Lung microvascular endothelial cell (primary cell): ENCODE measurements at regions not wholly inside any gene's neighbourhood (a gene's known extent, or its start where the extent isn't known, plus 50 kb on each side); places are given as distances from the start of the nearest gene placed in this dataset.
A peak's percentile ranks its signal among the peaks of the same experiment; 100 is the strongest.

Experiments used
- DNase-seq, 2 donors: peaks; one replicate each; pipeline versions ENCODE4 v3.0.0 to v3.0.0-alpha.2; 2010; ENCODE audit warnings: low read depth in 2 of 2

DNA sequence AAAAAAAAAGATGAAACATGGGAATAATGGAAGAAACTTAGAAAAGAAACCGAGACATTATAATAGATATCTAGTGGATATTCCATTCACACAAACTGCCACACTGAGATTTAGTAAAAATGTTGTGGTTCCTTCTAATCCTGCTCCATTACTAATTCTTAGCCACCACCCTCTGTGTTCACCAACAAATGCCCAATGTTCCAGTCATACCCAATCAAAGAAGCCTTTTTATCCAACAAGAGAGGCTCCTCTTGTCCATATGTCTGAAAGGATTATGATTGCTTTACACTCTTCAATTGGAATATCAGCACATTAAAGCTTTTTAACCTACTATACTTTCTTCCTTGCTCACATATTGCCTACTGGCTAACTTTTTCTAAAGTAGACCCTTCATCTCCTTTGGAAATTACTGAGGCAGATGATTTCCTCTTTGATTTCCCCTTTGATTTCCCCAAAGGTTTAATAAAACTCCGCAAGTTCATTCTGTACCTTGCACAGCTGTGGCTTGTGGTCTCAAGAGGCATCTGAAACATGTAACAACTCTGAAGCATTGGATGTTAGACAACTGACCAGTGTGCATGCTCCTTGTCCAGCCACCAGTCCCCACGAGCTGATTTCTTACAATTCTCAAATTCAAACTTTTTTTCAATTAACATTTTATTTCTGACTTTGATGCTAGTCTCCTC lies 305.6 kb upstream of the LYPLAL1 start:
- DNase-seq, result no peak

DNA sequence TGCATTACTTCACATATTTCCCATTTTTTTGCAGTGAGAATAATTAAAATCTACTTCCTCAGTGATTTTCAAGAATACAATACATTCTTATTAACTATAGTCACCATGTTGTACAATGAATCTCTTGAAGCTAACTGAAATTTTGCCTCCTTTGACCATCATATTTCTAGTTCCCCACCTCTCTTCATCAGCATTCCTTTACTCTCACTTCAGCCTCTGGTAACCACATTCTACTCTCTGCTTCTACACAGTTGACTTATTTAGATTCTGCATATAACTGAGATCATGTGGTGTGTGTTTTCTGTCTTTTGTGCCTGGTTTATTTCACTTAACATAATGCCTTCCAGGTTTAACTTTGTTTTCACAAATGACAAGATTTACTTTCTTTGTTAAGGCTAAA lies 304.4 kb upstream of the LYPLAL1 start:
- no peak for DNase-seq

DNA sequence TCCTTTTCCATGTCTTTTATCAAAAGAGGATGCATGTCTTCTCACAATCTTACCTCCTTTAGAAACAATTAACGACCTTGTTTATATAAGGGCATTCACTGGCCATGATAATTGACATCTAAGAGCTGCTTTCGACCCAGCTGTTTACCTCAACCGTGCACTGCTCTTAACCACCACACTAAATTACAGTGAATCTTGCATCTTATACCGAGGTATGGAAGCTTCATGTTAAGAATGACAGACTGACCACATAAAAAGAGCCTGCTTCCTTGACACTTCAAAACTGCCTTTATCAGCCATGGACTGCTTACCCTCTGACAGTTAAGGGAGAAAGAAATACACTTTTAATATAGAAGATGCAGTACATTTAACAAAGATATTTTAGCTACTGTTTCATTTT lies 301.7 kb upstream of the LYPLAL1 start:
- no peak for DNase-seq

DNA sequence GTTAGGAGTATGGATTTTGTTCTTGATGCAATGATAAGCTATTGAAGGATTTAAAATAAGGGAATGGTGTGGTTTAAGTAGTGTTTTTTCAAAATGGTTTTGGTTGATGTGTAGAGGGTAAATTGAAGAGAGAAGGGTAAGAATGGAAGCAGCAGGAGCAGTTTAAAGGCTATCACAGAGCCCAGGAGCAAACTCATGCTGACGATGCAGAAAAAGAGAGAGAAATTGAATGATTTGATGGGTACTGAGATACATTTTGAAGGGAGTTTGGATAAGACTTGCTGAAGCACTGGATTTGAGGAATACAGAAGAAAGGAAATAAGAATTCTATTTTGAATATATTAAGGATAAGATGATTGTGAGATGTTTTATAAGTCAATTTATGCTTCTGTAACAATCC lies 300.8 kb upstream of the LYPLAL1 start:
- DNase-seq, result no peak

DNA sequence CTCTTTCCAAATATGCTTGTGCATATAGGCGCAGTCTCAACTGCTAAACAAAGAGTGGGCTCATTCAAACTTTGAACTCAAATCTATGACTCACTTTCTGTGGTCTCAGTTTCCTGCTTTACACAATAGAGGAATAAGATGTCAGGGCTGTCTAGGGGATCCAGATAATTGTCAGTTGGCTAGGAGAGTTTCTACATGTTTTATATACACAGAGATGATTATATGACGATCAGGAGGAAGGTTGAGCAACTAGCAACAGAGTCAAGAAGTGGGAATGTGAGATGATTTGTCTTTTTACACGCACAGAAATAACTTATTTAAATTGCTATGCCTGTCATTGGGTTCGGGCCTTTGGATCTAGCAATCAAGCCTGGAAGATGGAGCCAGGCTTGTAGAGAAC lies 299.4 kb upstream of the LYPLAL1 start:
- peak; percentile 50 to 97 for DNase-seq

DNA sequence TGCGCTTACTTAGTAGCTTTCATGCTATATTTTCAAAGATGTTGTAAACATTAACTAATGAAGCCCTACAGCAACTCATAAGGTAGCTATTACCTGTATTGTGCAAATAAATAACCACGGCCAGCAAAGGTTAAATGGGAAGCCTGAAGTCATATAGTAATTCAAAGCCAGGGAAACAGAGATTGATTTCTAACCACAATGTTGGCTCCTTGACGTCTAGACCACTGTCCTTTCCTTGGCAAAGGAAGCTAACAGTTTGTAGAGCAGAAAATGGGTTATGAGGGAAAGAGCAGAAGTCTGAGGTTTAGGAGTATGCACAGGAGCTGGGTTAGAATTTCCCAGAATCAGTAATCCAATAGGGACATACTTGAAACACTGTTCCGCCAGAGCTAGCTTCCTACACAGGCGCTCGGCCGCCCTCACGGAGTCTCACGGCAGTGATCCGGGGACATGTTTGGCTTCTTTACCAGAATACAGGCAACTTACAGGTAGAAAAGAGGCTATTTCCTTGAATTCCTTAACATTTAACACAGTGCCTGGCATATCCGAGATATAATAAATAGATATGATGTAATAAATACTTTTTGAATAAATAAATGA lies 298.8 kb upstream of the LYPLAL1 start:
- no peak for DNase-seq

DNA sequence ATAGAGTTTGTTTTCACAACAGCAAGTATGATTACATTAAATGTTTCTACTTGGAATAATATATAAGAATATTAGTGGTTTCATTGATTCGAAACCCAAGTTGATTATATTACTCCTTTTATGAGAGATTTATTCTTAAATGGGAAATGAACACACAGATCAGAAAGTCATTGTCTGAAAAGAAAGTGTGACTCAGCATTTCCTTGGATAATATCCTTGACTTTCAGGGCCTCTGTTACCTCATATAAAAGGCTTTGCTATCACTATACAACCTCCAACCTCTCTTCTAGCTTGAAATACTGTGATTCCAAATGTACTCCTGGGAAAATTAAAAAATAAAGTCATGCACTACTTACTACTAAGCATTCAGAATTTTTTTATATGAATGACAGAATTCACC lies 295.3 kb upstream of the LYPLAL1 start:
- peak; percentile 16 to 87 for DNase-seq

DNA sequence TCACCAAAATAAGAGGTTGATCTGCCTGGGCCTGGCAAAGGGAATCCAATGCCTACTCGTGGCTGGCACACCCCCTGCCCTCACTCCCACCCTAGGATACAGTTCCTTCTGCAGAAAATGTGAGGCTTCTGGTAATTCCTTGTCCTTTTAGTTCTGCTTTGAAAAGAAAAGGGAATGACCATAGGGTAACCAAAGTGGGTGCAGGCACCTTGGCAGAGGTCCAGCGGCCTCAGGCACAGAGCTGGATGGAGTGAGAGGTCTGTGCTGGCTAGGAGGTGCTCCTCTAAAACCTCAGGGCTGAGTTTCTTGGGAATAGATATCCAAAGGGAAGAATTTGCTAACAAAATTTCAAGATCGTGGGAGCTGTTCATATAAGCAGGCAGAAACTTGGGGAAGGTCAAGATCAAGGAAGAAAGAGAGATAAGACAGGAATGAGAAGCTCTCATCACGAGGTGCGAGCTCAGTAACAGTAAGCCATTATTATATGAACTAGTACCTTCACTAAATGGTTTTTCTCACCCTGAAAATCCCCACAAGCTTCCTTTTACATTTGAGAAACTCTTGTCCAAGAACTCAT lies 293.1 kb upstream of the LYPLAL1 start:
- no peak for DNase-seq

DNA sequence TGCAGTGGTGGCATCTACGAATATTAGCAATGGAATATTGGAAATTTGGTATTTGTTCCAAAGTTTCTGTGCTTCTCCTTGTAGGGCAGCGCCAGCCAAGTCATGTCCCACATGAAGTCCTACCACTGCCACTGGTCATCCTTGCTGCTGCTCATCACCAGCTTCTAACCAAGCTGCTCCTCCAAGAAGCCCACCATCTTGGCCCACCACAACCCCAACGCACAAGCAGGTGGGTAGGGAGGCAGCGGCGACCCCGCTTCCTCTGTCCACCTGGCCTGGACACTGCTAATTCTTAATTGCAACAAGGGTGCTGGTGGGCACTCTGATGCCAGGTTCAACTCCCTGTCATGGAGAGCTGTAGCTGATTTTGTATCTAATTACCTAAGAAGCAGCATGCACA lies 291.2 kb upstream of the LYPLAL1 start:
- no peak for DNase-seq

DNA sequence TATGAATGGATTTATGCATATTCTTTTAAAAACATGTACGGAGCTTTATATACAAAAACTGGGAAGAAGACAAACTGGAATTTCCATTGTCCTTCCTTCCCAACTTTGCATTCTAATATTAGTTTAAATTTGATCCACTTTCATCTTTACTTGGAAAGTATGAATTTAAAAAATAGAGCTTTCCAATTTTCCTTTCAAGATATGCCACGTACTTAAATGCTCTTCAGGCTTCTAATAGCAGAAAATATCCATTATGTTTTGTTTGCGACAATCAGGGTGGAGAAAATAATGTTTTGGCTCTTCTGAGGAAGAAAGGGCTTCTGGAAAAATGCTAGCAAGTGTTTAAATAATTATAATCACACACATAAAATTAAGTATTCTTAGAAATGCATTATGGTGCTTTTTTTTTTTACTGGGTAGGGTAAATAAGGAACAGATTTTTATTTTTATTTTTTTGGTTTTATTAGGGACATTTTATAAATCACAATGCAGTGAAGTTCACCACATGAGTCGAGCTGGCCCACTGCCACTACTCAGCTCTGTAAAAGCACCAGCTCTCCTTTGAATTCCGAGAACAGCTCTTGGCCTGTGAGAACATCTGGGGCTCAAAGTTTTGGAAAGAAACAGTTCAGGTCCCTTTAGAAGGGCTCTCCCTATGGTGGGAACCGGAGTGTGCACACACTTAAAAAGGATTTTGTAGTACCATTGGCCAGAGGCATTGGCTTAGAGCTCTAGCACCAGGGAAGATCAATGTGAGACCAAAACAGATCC lies 287.4 kb upstream of the LYPLAL1 start:
- DNase-seq, result peak; percentile 34 to 36

DNA sequence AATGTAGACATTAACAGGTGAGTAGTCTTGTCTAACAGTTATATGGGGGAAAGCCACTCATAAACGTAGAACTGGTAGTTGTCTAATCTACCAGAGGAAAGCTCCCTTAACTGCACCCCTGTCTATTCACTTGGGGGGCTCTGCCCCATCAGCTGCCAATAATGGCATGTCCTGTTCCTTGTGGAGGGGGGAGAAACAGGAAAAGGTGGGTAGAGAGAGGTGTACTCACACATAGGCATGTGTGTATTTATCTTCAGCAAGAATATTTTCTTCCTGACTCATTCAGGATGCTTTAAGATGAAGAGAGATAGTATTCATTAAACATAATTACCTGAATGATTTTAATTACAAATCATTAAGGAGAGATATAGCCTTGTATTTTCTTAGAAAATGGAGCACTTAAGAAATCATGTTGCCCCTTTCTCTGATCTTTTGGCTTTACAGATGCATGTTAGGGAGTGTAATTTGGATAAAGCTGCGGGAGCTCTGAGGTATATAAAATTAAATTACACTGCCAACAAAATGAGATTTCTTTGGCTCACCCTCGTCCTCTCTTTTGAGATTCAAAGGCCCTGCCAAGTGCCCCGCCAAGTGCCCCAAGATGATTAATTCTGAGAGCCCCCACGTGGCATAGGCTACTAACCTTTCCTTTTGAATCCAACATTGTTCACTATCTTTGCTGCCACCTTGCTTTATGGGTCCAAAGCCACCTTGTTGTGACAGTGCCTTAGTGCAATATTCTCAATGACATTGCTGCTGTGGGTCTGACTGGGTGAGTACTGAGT lies 286.3 kb upstream of the LYPLAL1 start:
- no peak for DNase-seq

DNA sequence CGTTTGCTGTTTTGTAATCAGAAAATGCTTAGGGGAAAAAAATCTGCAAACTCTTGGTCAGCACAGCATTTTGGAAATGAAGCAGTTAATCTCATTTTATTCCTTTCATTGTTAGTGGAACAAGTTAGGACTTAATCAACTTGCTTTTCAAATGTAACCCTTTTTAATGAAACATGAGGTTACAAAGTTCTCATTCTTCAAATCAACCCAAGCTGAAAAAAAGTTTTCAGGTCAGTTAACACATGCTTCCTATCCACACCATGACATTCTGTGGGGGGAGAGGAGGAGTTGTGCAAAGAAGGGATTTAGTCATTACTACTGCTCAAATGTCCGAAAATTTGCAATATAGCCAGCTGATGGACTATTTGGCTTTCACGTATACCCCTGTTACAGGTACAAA lies 283.2 kb upstream of the LYPLAL1 start:
- peak in 1 of 2 donors; percentile 16 for DNase-seq

DNA sequence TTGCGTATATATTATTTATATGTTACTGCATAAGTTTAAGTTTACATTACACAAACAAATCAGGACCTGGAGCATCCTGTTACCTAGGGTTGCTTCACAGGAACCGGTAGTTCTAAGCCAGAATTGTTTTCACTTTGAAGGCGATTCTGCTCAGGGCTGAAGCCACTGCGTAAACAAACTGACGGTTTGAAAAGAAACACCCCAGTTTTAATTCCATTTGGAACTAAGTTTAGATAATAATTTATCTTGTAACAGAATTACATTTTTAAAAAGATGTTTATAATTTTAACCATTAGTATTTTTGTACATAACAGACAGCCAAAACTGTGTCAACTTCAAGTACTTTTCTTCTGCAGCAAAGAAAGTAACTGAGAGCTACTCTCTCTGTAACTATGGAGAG lies 282.1 kb upstream of the LYPLAL1 start:
- DNase-seq, result no peak

DNA sequence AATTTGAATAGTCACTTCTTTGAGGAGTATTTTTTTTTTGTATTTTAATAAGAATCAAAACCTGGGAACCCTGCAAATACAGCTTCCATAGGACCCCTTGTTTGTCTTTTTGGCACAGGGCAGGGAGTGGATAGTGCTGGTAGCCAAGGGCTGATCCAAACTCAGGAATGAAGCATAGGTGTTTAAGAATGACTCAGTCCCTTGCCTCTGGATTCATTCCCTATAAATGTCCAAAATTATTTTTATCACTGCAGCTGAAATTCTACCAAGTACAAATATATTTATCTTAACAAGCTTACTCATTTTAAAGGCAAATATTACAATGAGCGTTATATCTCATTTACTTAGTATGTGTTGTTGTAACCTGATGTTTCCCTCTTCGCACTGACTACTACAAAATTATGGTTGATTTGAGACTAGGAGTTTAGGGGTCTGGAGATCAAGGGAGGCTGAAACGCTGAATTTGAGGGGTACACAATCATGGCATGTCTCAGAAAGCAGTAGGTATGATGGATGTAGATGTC lies 278.6 kb upstream of the LYPLAL1 start:
- DNase-seq, result no peak

DNA sequence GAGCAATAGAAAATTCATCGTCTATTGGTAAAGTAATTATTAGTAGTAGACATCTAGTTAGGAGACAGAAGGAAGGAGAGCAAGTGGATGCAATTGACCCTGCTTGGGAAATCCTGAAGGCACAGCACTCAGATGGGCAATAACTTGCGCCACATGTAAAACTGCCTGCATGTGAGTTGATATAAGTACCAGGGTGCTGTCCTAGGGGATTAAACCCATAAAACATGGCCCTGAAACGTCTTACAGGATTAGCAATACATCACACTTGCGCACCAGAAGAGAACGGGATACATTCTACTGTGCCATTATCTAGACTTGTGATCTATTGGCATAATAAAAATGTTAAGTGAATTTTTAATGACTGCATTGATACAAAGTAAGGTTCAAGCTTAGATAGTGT lies 277.5 kb upstream of the LYPLAL1 start:
- DNase-seq, result no peak

DNA sequence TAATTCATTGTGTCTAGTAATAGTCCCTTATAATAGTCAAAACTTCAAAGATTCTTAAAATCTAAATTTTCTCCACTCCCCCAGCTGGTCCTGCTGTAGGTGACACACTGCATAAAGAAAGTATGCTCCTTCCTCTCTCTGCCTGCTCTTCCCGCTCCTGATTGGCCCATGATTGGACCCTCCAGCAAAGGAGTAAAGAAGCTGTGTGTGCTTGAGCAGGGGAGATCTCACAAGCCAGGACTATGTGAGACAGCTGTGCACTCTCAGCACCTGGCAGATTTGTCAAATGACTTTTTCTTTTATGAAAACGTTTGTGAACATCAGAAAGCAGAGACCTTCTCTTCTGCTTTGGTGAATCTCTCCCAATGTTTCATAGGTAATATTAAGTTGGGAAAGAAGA lies 274.8 kb upstream of the LYPLAL1 start:
- no peak for DNase-seq

DNA sequence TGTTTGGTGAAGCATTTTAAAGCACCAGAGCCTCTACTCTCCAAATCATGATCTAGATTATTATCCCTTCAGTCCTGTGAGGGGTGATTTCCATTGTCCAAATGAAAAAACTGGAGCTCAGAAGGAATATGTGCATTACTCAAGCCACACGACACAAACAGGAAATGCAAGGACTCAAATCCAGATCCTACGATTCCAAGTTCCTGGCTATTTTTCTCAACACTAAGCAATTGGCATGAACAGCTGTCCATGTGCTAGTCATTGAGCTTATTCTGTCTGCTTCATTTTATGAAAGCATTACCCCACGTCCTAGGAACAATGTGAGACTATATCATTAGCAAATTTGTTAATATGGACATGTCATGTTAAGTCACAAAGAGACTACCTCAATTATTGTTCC lies 273.1 kb upstream of the LYPLAL1 start:
- DNase-seq, result peak in 1 of 2 donors; percentile 68

DNA sequence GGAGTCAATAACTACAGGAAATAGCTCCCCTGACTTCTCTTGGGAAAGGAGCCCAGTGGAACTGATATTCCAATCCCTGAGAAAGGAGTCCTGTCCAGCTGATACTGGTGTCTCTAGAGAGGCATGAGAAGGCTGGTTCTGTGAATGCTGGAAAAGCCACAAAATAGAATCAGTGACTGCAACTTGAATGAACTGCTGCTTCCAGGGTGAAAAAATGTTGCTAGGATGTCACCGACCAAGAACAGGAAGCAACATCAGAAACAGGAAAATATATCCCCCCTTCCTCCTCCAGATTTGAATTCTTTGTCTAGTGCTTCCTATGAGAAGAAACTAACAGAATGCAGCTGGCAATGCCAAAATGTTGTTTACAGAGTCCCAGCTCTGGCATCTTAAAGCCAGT lies 269.3 kb upstream of the LYPLAL1 start:
- DNase-seq, result peak; percentile 48 to 89

DNA sequence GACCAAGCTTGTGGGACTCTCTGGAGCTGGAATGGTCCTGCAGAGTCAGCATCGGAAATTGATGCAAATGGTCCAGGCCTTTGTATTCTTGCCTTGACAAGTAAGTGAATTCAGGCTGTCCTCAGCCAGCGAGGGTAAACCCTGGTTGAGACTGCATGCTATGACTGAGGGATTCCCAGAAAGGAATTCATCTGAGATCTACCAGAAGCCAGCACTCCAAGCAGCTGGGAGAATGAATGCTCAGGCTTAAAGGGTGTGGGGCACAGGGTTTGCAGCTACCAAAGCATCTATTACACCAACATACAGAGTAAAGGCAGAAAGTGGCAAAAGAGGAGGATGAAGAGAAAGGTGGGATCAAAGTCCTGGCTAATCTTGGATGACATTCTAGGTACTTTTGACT lies 257.0 kb upstream of the LYPLAL1 start:
- DNase-seq, result no peak

DNA sequence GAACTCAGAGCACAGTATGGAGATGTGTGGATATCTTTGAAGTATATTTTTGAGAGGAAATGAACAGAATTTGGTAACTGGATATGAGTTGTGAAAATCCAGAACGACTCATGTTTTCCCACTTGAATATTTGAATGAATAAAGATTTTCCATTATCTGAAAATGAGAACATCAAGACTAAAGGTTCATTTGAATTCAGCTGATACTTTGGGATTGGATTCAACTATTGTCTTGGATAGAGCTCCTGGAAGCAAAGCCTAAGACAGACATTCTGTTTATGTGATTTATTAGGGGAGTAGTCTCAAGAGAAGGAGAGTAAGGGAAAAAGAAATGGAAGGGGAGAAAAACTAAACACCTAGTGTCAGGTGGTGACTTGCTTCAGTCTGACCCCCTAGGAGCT lies 256.0 kb upstream of the LYPLAL1 start:
- no peak for DNase-seq

DNA sequence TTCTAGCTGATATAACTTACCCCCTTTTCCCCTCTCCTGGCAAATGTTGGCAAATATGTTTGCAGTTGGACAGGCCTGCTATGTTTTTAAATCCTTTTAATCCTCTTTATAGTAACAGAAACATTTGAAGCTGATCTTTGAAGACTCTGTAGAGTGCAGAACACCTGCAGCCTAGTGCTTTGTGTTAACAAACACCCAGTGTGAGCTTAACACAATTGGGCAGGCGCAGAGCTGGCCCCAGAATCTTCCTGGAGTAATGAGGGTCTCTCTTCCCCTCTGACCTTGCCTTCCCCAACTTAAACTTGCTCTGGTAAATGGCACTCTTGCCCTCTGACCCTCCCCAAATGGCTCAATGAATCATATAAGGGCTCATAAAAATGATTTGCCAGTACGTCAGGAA lies 247.9 kb upstream of the LYPLAL1 start:
- no peak for DNase-seq

DNA sequence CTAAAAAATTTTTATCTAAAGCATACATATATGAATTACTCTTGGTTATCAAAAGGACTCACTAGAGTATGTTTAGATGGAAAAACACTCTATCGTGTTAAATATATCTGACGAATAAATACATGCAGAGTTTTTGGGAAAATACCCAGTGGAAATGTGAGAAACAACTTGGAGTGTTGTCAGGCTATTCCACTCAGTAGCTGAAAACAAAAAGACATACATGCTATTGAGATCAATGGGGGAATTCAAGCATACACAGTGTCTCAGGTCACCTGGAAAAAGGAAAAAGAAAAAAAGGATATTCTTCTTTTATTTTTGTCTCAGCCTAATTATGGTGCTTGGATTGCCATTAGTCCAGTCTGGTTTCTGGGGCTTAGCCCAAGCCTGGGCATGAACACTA lies 247.0 kb upstream of the LYPLAL1 start:
- DNase-seq, result no peak
